ENCODE measurements at regions not wholly inside any gene's neighbourhood (a gene's known extent, or its start where the extent isn't known, plus 50 kb on each side); places are given as distances from the start of the nearest gene placed in this dataset.

DNA sequence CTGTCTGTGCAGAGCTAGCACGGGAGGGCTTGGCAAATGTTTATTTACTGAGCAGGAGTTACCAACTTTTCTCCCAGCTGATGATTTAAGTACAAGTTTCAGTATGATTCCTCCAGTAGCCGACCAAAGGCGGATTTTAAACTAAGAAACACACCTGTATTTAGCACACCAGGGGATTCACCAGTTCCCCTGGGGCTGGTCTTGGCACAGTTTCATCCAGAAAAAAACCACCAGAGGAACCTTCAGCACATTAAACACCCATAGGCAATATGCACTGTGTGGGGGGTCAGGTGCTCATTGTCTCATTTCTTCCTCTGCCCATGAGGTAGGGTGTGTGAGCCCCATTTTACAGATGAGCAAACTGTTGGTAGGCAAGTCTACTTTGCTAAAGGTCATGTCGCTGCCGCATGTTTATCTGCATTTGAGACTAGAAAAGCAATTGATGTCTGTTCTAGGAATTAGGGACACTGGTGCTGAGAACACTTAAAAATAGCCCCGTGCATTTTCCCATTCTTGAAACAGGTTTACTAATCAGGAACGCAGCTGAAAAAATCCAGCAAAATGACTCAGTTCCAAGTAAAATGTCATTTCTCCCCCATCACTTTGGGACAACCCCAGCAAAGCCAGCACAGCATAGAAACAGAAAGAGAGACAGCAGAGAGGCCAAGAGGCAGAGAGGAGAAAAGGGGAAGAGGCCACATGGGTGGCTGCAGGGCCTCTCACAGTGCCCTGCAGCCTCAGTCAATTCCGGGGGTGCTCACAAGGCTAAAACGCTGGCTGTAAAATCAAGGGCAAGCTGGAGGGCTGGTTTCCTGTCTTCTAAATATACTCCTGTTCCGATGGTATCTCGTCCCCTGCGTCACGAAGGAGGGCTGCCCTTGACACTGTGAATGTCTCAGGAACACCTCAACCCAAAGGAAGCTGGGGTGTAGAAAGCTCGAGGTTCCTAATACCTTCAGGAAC is 166.8 kb upstream of the ID2 start:
- TF ChIP-seq, protein P1, sequence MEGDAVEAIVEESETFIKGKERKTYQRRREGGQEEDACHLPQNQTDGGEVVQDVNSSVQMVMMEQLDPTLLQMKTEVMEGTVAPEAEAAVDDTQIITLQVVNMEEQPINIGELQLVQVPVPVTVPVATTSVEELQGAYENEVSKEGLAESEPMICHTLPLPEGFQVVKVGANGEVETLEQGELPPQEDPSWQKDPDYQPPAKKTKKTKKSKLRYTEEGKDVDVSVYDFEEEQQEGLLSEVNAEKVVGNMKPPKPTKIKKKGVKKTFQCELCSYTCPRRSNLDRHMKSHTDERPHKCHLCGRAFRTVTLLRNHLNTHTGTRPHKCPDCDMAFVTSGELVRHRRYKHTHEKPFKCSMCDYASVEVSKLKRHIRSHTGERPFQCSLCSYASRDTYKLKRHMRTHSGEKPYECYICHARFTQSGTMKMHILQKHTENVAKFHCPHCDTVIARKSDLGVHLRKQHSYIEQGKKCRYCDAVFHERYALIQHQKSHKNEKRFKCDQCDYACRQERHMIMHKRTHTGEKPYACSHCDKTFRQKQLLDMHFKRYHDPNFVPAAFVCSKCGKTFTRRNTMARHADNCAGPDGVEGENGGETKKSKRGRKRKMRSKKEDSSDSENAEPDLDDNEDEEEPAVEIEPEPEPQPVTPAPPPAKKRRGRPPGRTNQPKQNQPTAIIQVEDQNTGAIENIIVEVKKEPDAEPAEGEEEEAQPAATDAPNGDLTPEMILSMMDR (IDR thresholded peaks at IDR 0.05), result no peak
- TF ChIP-seq POLR2A (IDR thresholded peaks at IDR 0.05), result no peak
